ENCODE measurements at regions not wholly inside any gene's neighbourhood (a gene's known extent, or its start where the extent isn't known, plus 50 kb on each side); places are given as distances from the start of the nearest gene placed in this dataset.

DNA sequence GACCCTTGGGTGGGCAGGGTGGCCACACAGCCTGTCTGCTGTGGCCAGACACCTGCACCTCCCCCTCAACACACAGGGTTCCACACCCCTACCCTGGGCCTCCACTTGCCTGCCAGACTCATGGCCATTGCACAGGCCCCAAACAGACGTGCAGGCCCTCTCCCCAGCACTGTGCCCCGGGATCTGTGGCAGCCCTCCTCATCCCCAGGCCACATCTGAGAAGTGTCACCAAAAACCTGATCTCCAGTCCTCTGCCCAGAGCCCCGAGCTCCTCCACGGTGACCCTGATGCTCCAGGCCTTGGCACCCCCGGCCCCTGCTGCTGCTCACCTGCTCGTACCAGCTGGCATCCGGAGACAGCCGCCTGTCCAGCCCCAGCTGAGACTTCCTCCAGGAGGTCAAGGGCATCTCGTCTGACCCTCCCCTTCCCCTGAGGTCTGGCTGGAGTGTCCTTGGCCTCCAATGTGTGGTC is 160.1 kb downstream of the DLL1 start:
- TF ChIP-seq, protein P1, sequence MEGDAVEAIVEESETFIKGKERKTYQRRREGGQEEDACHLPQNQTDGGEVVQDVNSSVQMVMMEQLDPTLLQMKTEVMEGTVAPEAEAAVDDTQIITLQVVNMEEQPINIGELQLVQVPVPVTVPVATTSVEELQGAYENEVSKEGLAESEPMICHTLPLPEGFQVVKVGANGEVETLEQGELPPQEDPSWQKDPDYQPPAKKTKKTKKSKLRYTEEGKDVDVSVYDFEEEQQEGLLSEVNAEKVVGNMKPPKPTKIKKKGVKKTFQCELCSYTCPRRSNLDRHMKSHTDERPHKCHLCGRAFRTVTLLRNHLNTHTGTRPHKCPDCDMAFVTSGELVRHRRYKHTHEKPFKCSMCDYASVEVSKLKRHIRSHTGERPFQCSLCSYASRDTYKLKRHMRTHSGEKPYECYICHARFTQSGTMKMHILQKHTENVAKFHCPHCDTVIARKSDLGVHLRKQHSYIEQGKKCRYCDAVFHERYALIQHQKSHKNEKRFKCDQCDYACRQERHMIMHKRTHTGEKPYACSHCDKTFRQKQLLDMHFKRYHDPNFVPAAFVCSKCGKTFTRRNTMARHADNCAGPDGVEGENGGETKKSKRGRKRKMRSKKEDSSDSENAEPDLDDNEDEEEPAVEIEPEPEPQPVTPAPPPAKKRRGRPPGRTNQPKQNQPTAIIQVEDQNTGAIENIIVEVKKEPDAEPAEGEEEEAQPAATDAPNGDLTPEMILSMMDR (IDR thresholded peaks at IDR 0.05; ENCODE audit: insufficient read depth, low read depth, low read length) = no peak
- no peak for TF ChIP-seq EZH2 (IDR thresholded peaks at IDR 0.05; ENCODE audit: insufficient read depth, low read length)

Data from astrocyte (in vitro differentiated cells and primary cell).